Adrenal gland (tissue), 9 donors: ENCODE measurements at regions not wholly inside any gene's neighbourhood (a gene's known extent, or its start where the extent isn't known, plus 50 kb on each side); places are given as distances from the start of the nearest gene placed in this dataset.
"Not testable (repeated sequence)": the region's sequence is repeated elsewhere in the genome, so short reads cannot be mapped to it uniquely, and the experiment has no call there.

Experiments used
- DNase-seq, 7 donors: peaks; one replicate each; pipeline ENCODE4 v3.0.0-alpha.2; 2019 to 2020
- H3K27ac ChIP-seq, 5 donors: fragments of 200-600 bp; sonication (generic) in 4 of 5; 1 replicate in 3 of 5; 2 replicates in 2 of 5; pipeline versions ENCODE4 v1.5.1 to v1.8.0; 2016 to 2020; ENCODE audit warnings: mild to moderate bottlenecking in 1 of 5
- H3K27me3 ChIP-seq: fragments of 200-600 bp; 2 replicates; pipeline ENCODE4 v1.8.0; 2021
- H3K36me3 ChIP-seq, 2 donors: fragments of 200-600 bp; replicated peaks in 1 of 2; 1 replicate in 1 of 2; 2 replicates in 1 of 2; pipeline versions ENCODE4 v1.5.1 to v1.8.0; 2018 to 2022
- H3K4me1 ChIP-seq, 2 donors: fragments of 200-600 bp; replicated peaks in 1 of 2; 1 replicate in 1 of 2; 2 replicates in 1 of 2; pipeline versions ENCODE4 v1.5.1 to v1.8.0; 2018 to 2021
- H3K4me3 ChIP-seq, 4 donors: fragments of 200-600 bp; sonication (generic) in 3 of 4; one replicate each; pipeline ENCODE4 v1.5.1; 2016 to 2018
- H3K9me3 ChIP-seq, 3 donors: fragments of 200-600 bp; sonication (generic) in 1 of 3; replicated peaks in 1 of 3; 1 replicate in 2 of 3; 2 replicates in 1 of 3; pipeline versions ENCODE4 v1.5.1 to v1.8.0; 2016 to 2021
- POLR2A ChIP-seq, 2 donors: fragments of 450-650 bp; IDR thresholded peaks; one replicate each; pipeline ENCODE4 v1.6.1; 2017; ENCODE audit warnings: antibody characterized with exemption in 2 of 2, mild to moderate bottlenecking in 2 of 2, moderate library complexity in 1 of 2
- WGBS, 4 donors: extraction: QIAGEN DNeasy Blood & Tissue Kit in 2 of 4; methylation state at CpG; one replicate each; pipeline versions ENCODE4 v1.1.5 to v1.1.7; 2013 to 2017; 5-methylcytosine and 5-hydroxymethylcytosine counted together
- intact Hi-C, 2 donors: fragments of 100-400 bp; cut with DNase I; formaldehyde crosslinking; loops; one replicate each; pipeline versions ENCODE4 v1.14.1 to v1.15.0; 2022 to 2023
- TF ChIP-seq, protein P1 (sequence below), 6 experiments: fragments of 450-650 bp in 4 of 6; fragments of 200-600 bp in 2 of 6; sonication (generic) in 1 of 6; IDR thresholded peaks; 1 replicate in 5 of 6; 2 replicates in 1 of 6; pipeline versions ENCODE4 v1.5.1 to v1.8.0; 2016 to 2021; ENCODE audit warnings: antibody characterized with exemption in 6 of 6, mild to moderate bottlenecking in 2 of 6, moderate library complexity in 1 of 6
- donor health status: healthy with polysubstance abuse.
- donor health status: Bipolar disorder and iron deficiency.
- donor health status: DM: yes; HTN: yes; CAD: no.
- donor health status: DM: no; HTN: no; CAD: no.
- donor health status: DM: no; HTN: no; CAD: no.

DNA sequence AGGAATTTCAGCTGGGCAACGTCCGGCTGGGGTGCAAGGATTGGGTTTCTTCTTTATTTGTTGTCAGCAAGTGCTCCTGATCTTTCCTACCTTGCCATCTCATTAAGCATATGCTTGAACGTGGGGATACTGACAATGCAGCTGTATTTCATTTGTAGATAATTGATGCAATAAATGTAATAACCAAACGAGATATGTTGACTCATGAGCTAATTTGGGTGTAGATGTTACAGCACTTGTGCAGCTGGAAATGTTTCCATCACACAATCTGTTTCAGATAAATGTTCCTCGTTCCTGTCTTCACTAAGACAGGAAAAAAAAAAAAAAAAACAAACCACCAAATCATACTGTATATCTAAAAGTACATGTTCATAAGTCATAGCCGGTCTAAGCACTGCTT lies 123.8 kb downstream of the DMRT2 start:
- no peak for DNase-seq
- no peak overlapping the region for H3K4me3 ChIP-seq
- WGBS, 4 donors = 51 to 61% (median 55%) methylated on average over 6 of the region's 6 CpGs
- H3K9me3 ChIP-seq = no peaks in the 10 kb centered on the region
- intact Hi-C loops = loop anchor here in 1 of 2 donors (10.0 kb wide), 1 partner anchor 61 kb away; no protein-coding TSS in a partner anchor
- H3K27ac ChIP-seq = no peak overlapping the region
- TF ChIP-seq, protein P1, sequence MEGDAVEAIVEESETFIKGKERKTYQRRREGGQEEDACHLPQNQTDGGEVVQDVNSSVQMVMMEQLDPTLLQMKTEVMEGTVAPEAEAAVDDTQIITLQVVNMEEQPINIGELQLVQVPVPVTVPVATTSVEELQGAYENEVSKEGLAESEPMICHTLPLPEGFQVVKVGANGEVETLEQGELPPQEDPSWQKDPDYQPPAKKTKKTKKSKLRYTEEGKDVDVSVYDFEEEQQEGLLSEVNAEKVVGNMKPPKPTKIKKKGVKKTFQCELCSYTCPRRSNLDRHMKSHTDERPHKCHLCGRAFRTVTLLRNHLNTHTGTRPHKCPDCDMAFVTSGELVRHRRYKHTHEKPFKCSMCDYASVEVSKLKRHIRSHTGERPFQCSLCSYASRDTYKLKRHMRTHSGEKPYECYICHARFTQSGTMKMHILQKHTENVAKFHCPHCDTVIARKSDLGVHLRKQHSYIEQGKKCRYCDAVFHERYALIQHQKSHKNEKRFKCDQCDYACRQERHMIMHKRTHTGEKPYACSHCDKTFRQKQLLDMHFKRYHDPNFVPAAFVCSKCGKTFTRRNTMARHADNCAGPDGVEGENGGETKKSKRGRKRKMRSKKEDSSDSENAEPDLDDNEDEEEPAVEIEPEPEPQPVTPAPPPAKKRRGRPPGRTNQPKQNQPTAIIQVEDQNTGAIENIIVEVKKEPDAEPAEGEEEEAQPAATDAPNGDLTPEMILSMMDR (IDR thresholded peaks at IDR 0.05) = no peak
- TF ChIP-seq POLR2A (IDR thresholded peaks at IDR 0.05) = no peak
- H3K36me3 ChIP-seq = no peaks in the 10 kb centered on the region
- no peaks in the 10 kb centered on the region for H3K4me1 ChIP-seq
- H3K27me3 ChIP-seq = no peaks in the 10 kb centered on the region

GRCh38 chr9:1179366-1179765 lies 129.2 kb downstream of the DMRT2 start:
- 20 to 30% (median 21%) methylated on average over 2 of the region's 2 CpGs for WGBS, 4 donors
- H3K4me3 ChIP-seq = no peak overlapping the region
- H3K36me3 ChIP-seq = no peaks in the 10 kb centered on the region
- H3K27me3 ChIP-seq = no peaks in the 10 kb centered on the region
- TF ChIP-seq POLR2A (IDR thresholded peaks at IDR 0.05) = no peak
- TF ChIP-seq, protein P1 (IDR thresholded peaks at IDR 0.05) = no peak
- H3K27ac ChIP-seq = no peak overlapping the region
- no peaks in the 10 kb centered on the region for H3K4me1 ChIP-seq
- H3K9me3 ChIP-seq = no peaks in the 10 kb centered on the region
- intact Hi-C loops = loop anchor here in 1 of 2 donors (10.0 kb wide), 1 partner anchor 55 kb away; no protein-coding TSS in a partner anchor
- DNase-seq = no peak

DNA sequence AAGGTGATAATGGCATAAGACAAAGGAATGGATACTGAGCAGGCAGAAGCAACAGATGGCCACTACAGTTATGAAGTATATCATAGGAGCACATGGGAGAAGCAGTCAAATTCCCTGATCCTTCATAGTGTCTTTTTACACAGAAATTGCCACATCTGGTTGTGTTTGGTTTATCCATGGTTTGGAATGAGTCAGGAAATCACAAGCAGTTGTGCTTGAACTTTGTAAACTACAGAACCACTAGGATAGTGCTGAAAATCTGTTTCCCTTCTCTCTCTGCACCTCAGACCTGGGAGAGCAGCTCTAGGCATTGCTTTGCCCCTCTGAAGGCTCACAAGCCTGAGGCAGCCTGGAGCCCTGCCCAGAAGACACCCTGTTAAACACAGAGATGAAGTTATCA lies 134.0 kb downstream of the DMRT2 start:
- no peak overlapping the region for H3K27ac ChIP-seq
- H3K4me1 ChIP-seq = no peaks in the 10 kb centered on the region
- H3K9me3 ChIP-seq = no peaks in the 10 kb centered on the region
- no peaks in the 10 kb centered on the region for H3K27me3 ChIP-seq
- no peak for DNase-seq
- intact Hi-C loops = no loop called here
- H3K36me3 ChIP-seq = no peaks in the 10 kb centered on the region
- no peak overlapping the region for H3K4me3 ChIP-seq
- TF ChIP-seq POLR2A (IDR thresholded peaks at IDR 0.05) = no peak
- TF ChIP-seq, protein P1 (IDR thresholded peaks at IDR 0.05) = no peak

DNA sequence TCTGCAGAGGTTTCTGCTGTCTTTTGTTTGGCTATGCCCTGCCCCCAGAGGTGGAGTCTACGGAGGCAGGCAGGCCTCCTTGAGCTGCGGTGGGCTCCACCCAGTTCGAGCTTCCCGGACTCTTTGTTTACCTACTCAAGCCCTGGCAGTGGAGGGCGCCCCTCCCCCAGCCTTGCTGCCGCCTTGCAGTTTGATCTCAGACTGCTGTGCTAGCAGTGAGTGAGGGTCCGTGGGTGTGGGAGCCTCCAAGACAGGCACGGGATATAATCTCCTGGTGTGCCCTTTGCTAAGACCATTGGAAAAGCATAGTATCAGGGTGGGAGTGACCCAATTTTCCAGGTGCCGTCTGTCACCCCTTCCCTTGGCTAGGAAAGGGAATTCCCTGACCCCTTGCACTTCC lies 137.0 kb downstream of the DMRT2 start:
- WGBS, 4 donors = 79 to 80% (median 80%) methylated on average over 2 to 9 of the region's 9 CpGs
- DNase-seq, H3K27ac ChIP-seq, H3K36me3 ChIP-seq, H3K4me1 ChIP-seq, H3K4me3 ChIP-seq, intact Hi-C loops, H3K9me3 ChIP-seq, H3K27me3 ChIP-seq: not testable (repeated sequence)

GRCh38 chr9:1195636-1196035 lies 145.5 kb downstream of the DMRT2 start:
- H3K4me1 ChIP-seq, H3K9me3 ChIP-seq, intact Hi-C loops, H3K27me3 ChIP-seq, H3K36me3 ChIP-seq, H3K27ac ChIP-seq, H3K4me3 ChIP-seq, DNase-seq: not testable (repeated sequence)
- 56 to 72% (median 66%) methylated on average over 5 of the region's 5 CpGs for WGBS, 4 donors
